HG03378 (cell line): ENCODE measurements at regions not wholly inside any gene's neighbourhood (a gene's known extent, or its start where the extent isn't known, plus 50 kb on each side); places are given as distances from the start of the nearest gene placed in this dataset.
A peak's percentile ranks its signal among the peaks of the same experiment; 100 is the strongest.
"Not testable (repeated sequence)": the region's sequence is repeated elsewhere in the genome, so short reads cannot be mapped to it uniquely, and the experiment has no call there.

Experiments used
- ATAC-seq: cut with Tn5 transposase; IDR thresholded peaks from one replicate; pipeline ENCODE4 v1.9.1; 2021; ENCODE audit warnings: mild to moderate bottlenecking, moderate library complexity; ENCODE audit not compliant: unreplicated experiment

GRCh38 chr5:91315701-91316100 is 67.4 kb downstream of the ARRDC3 start:
- ATAC-seq, result no peak

GRCh38 chr5:91313757-91314673 is 69.1 kb downstream of the ARRDC3 start:
- peak; percentile 77 for ATAC-seq

- ATAC-seq, result no peak
These were observed 70.4 kb downstream of the ARRDC3 start for GRCh38 chr5:91312698-91313097.

GRCh38 chr5:91311697-91312501 is 71.2 kb downstream of the ARRDC3 start:
- peak; percentile 94 for ATAC-seq

DNA sequence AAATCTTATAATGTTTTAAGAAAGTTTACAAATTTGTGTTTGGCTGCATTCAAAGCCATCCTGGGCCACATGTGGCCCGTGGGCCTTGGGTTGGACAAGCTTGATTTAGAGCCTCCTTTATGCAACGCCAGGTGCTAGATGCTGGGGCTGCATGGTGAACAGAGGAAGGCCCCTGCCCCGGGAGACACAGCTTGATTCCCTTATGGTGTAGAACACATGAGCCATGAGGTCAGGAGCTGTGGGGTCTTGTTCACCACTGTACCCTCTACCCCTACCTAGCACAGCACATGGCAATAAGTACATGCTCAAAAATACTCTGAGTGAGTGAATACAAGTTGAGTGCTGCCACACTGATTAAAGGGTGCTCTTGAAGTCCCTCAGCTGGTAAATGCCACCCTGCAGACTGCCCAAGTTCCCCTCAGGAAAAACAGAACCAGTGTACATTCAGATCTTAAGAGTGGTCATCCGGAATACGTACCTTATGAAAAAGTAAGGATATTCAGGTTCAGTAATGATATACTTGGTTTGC is 71.9 kb downstream of the ARRDC3 start:
- no peak for ATAC-seq

GRCh38 chr5:91308157-91308556 is 75.0 kb downstream of the ARRDC3 start:
- not testable (repeated sequence) for ATAC-seq

GRCh38 chr5:91307048-91307447 is 76.1 kb downstream of the ARRDC3 start:
- no peak for ATAC-seq

- ATAC-seq, result no peak
These were observed 76.6 kb downstream of the ARRDC3 start for GRCh38 chr5:91306497-91306896.

DNA sequence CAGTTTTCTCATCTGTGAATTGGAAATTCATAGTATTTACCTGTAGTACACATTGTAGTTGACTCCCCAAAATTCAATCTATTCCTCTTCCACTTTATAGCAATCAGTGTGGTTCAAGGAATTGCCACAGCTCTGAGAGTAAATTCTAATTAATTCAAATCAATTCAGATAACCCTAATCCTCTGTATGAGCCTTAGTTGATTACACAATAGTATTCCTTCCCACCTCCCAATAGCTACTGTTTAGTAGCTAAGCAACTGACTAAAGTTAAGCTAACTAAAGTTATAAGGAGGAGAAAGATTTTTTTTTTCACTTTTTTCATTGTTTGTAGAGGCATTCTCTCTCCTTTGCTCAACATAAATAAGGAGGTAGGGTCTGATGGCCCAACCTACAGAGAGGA is 77.5 kb downstream of the ARRDC3 start:
- no peak for ATAC-seq

- ATAC-seq, result not testable (repeated sequence)
These were observed 79.1 kb downstream of the ARRDC3 start for GRCh38 chr5:91304015-91304414.

GRCh38 chr5:91302958-91303357 is 80.2 kb downstream of the ARRDC3 start:
- no peak for ATAC-seq

DNA sequence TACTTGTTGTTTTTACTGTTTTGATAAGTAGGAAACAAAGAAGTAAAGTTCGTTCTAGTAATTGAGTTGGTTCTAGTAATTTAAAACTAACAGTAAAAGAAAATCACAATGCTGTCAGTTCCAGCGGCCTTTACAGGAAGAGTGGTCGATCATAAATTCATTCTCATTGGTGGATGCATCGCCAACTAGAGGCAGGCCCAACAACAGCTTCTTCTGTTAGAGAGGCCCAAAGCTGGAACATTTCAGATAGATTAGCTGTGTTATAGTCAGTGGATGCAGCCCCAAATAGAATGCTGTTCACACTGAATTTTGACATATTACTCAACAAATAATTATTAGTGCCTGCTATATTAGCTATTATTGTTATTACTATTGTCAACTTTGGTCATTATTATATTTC is 80.8 kb downstream of the ARRDC3 start:
- ATAC-seq, result no peak

GRCh38 chr5:91301106-91301846 is 81.8 kb downstream of the ARRDC3 start:
- ATAC-seq, result no peak

DNA sequence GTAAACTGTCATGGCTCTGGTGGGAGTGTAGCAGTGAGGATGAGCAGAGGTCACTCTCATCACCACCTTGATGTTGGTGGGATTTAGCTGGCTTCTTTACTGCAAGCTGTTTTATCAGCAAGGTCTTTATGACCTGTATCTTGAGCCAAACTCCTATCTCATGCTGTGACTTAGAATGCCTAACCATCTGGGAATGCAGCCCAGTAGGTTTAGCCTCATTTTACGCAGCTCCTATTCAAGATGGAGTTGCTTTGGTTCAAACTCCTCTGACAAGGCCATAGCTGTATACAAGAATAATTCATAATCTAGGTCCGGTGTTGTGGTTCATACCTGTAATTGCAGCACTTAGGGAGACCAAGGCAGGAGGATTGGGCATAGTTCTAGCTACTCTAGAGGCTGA is 85.1 kb downstream of the ARRDC3 start:
- no peak for ATAC-seq

DNA sequence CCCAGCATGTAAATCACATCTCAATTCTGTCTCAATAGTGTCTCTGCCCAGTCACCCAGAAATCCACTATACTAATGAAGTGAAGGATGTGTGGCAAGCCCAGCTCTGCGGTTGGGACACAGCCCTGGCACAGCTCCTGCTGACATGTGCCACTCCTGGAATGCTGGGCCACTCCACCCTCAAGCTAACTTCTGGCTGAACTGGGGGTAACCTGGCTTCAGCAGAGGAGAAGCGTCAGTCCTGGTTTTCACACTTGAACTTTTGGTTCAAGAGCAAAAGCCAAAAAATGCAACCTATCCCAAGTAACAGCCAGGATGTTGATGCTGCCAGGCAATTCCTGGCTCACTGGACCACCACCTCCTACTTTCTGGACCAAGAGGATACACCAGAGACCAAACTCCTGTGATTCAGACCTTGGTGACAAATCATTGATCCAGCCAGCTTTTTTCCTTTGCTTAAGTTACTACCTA is 86.4 kb downstream of the ARRDC3 start:
- ATAC-seq, result no peak

DNA sequence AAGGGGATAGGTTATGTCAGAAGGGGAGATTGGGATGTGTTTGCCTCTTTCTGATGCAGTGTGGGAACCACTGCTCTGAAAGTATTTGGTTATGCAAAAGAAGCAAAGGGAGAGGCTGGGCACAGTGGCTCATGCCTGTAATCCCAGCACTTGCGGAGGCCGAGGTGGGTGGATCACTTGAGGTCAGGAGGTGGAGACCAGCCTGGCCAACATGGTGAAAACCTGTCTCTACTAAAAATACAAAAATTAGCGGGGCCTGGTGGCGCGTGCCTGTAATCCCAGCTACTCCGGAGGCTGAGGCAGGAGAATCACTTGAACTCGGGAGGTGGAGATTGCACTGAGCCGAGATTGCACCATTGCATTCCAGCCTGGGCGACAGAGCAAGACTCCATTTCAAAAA is 87.0 kb downstream of the ARRDC3 start:
- ATAC-seq, result not testable (repeated sequence)

DNA sequence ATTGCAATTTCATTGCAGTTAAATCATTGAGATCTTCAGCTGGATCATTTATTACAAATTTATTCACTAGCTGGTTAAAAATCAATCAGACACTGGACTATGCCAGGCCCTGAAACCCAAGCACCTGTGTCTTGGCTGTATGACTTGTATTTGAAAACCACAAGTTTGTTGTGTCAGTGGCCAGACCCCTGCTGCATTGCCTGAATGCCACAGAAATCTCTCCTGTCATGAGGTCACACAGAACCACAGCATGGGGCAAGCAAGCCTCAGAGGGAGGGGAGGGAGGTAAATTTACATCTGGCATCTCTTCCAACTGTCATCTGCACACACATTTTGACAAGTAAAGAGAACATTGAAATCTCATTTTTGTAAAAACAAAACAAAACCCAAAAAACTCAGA is 90.0 kb downstream of the ARRDC3 start:
- ATAC-seq, result peak; percentile 97

DNA sequence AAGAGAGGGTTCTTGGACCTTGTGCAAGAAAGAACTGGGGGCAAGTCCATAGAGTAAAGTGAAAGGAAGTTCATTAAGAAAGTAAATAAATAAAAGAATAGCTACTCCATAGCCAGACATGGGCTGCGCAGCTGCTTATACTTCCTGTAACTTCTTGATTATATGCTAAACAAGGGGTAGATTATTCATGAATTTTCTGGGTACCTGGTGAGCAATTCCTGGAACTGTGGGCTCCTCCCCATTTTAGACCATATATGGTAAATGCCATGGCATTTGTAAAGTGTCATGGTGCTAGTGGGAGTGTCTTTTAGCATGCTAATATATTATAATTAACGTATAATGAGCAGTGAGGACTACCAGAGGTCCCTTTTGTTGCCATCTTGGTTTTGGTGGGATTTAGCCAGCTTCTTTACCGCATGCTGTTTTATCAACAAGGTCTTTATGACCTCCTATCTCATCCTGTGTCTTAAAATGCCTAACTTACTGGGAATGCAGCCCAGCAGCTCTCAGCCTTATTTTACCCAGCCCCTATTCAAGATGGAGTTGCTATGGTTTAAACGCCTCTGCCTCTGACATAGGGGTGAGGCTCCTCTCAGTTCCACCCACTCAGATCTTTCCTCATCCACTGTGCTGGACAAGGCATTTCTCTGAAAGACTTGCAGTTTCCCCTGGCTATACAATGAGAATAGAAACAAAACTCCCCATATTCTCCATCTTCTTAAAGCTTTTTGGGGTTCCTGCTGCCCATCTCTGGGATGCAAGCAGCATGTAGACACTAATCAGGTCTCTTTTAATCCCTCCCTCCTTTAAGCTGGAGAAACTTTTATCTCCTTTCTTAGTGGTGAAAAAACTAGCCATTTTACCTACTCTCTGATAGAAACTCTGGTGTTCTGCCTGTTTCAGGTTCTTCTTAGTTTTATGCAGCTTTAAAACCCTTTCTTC is 91.2 kb downstream of the ARRDC3 start:
- ATAC-seq, result no peak

DNA sequence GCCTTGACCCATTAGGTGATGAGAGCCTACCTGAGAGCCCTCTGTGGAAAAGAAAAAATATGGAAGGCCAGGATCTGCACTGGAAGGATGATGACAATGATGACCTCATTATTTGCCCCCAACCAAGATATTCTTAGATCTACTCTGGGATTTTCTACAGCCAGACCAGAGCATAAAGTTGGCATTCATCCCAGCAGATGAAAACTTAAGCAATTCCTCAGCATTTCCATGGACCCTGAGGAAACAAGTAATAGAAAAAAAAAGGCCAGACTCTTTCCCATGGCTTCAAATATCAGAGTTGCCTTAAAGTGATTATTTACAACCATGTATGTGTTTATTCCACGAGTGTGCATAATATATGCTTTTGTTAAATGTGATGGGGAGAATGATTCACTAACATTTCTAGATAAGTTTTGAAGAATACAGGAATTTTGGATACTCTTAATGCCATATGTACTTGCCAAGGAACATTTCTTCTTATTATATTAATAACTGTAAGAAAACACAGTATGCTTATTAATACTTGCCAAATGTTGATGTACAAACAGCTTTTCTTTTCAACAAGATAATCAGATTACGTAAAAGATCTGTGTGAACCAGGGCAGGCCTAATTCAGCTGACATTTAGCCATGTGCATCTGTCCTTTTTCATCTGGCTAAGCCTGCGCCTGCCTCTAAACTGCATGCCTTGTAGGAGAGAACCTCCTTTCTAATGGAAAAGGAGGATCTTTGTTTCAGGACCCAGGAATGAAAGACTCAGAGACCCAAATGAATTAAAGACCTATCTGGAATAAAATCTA is 94.8 kb downstream of the ARRDC3 start:
- ATAC-seq, result no peak
